Neural progenitor cell (in vitro differentiated cells): ENCODE measurements at regions not wholly inside any gene's neighbourhood (a gene's known extent, or its start where the extent isn't known, plus 50 kb on each side); places are given as distances from the start of the nearest gene placed in this dataset.

Experiments
- DNase-seq: peaks from one replicate; pipeline ENCODE4 v3.0.0-alpha.2; 2016; ENCODE audit warnings: low spot score
- H2AFZ ChIP-seq: fragments of 200-600 bp; sonication (generic); replicated peaks from 2 replicates; pipeline ENCODE4 v1.6.1; 2016; ENCODE audit warnings: antibody characterized with exemption
- H3F3A ChIP-seq: fragments of 200-600 bp; sonication (generic); 2 replicates; pipeline ENCODE4 v1.6.1; 2016; ENCODE audit warnings: antibody characterized with exemption, low read depth
- H3K27ac ChIP-seq: fragments of 200-600 bp; sonication (generic); 2 replicates; pipeline ENCODE4 v1.5.1; 2016; ENCODE audit warnings: mild to moderate bottlenecking
- H3K27me3 ChIP-seq: fragments of 200-600 bp; sonication (generic); 2 replicates; pipeline ENCODE4 v1.6.1; 2016; ENCODE audit warnings: mild to moderate bottlenecking, moderate library complexity
- H3K36me3 ChIP-seq: fragments of 200-600 bp; sonication (generic); 2 replicates; pipeline ENCODE4 v1.5.1; 2016
- H3K4me1 ChIP-seq: fragments of 200-600 bp; sonication (generic); 2 replicates; pipeline ENCODE4 v1.6.1; 2016; ENCODE audit warnings: mixed run types
- H3K4me2 ChIP-seq: fragments of 200-600 bp; sonication (generic); 2 replicates; pipeline ENCODE4 v1.6.1; 2016
- H3K4me3 ChIP-seq: fragments of 200-600 bp; sonication (generic); 2 replicates; pipeline ENCODE4 v1.5.1; 2016
- H3K79me2 ChIP-seq: fragments of 200-600 bp; sonication (generic); 2 replicates; pipeline ENCODE4 v1.6.1; 2016; ENCODE audit warnings: low read depth
- H3K9ac ChIP-seq: fragments of 200-600 bp; sonication (generic); 2 replicates; pipeline ENCODE4 v1.6.1; 2016
- H3K9me3 ChIP-seq: fragments of 200-600 bp; sonication (generic); 2 replicates; pipeline ENCODE4 v1.5.1; 2016; ENCODE audit warnings: low read depth
- H4K20me1 ChIP-seq: fragments of 200-600 bp; sonication (generic); 2 replicates; pipeline ENCODE4 v1.6.1; 2016; ENCODE audit warnings: low read depth
- H3K27ac Mint-ChIP-seq: 3 replicates; pipeline ENCODE4 v1.8.0; 2021; ENCODE audit warnings: mixed read lengths
- H3K27me3 Mint-ChIP-seq: 2 replicates; pipeline ENCODE4 v1.8.0; 2022; ENCODE audit warnings: low read depth, mild to moderate bottlenecking, inconsistent platforms, moderate library complexity, mixed read lengths; ENCODE audit not compliant: insufficient read depth
- H3K36me3 Mint-ChIP-seq: 3 replicates; pipeline ENCODE4 v1.8.0; 2021; ENCODE audit warnings: mixed read lengths
- H3K4me1 Mint-ChIP-seq: 3 replicates; pipeline ENCODE4 v1.8.0; 2021; ENCODE audit warnings: mixed read lengths
- H3K4me3 Mint-ChIP-seq: 3 replicates; pipeline ENCODE4 v1.8.0; 2021; ENCODE audit warnings: mild to moderate bottlenecking, moderate library complexity, mixed read lengths
- H3K9me3 Mint-ChIP-seq: 3 replicates; pipeline ENCODE4 v1.8.0; 2020; ENCODE audit warnings: mixed read lengths
- EZH2 ChIP-seq: fragments of 200-600 bp; sonication (generic); IDR thresholded peaks from 2 replicates; pipeline ENCODE4 v1.6.1; 2017; ENCODE audit warnings: antibody characterized with exemption, mild to moderate bottlenecking, moderate library complexity
- EZH2phosphoT487 ChIP-seq: fragments of 200-600 bp; sonication (generic); IDR thresholded peaks from 2 replicates; pipeline ENCODE4 v1.6.1; 2017; ENCODE audit warnings: antibody characterized with exemption
- TF ChIP-seq, protein P1 (sequence below): fragments of 200-600 bp; sonication (generic); IDR thresholded peaks from 2 replicates; pipeline ENCODE4 v1.5.1; 2017; ENCODE audit warnings: antibody characterized with exemption, mild to moderate bottlenecking

DNA sequence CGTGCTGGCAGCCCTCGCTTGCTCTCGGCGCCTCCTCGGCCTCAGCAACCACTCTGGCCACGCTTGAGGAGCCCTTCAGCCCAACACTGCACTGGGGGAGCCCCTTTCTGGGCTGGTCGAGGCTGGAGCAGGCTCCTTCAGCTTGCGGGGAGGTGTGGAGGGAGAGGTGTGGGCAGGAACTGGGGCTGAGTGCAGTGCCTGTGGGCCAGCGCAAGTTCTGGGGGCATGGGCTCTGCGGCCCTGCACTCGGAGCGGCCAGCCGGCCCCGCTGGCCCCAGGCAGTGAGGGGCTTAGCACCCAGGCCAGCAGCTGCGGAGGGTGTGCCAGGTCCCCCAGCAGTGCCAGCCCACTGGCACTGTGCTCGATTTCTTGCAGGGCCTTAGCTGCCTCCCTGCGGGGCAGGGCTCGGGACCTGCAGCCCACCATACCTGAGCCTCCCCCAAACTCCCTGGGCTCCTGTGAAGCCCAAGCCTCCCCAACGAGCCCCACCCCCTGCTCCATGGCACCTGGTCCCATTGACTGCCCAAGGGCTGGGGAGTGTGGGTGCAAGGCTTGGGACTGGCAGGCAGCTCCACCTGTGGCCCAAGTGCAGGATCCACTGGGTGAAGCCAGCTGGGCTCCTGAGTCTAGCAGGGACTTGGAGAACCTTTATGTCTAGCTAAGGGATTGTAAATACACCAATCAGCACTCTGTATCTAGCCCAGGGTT lies 556.8 kb downstream of the GABRG1 start:
- H3K36me3 ChIP-seq = no peaks in the 10 kb centered on the region
- Mint-ChIP-seq H3K4me1 (no peaks in the 10 kb centered on the region), H3K4me3 (no peak overlapping the region), H3K36me3 (no peaks in the 10 kb centered on the region), H3K27ac (no peak overlapping the region), H3K27me3 (no peaks in the 10 kb centered on the region), H3K9me3 (peaks cover 2% of the 10 kb centered on the region)
- DNase-seq = no peak
- no peak overlapping the region for H3K27ac ChIP-seq
- H3K9ac ChIP-seq = no peak overlapping the region
- no peak overlapping the region for H2AFZ ChIP-seq
- no peaks in the 10 kb centered on the region for H3K27me3 ChIP-seq
- H3K9me3 ChIP-seq = no peaks in the 10 kb centered on the region
- no peaks in the 10 kb centered on the region for H3K79me2 ChIP-seq
- H3K4me3 ChIP-seq = no peak overlapping the region
- no peak overlapping the region for H3K4me2 ChIP-seq
- TF ChIP-seq EZH2 (no peak), EZH2phosphoT487 (no peak)
- TF ChIP-seq, protein P1, sequence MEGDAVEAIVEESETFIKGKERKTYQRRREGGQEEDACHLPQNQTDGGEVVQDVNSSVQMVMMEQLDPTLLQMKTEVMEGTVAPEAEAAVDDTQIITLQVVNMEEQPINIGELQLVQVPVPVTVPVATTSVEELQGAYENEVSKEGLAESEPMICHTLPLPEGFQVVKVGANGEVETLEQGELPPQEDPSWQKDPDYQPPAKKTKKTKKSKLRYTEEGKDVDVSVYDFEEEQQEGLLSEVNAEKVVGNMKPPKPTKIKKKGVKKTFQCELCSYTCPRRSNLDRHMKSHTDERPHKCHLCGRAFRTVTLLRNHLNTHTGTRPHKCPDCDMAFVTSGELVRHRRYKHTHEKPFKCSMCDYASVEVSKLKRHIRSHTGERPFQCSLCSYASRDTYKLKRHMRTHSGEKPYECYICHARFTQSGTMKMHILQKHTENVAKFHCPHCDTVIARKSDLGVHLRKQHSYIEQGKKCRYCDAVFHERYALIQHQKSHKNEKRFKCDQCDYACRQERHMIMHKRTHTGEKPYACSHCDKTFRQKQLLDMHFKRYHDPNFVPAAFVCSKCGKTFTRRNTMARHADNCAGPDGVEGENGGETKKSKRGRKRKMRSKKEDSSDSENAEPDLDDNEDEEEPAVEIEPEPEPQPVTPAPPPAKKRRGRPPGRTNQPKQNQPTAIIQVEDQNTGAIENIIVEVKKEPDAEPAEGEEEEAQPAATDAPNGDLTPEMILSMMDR = no peak
- H3F3A ChIP-seq = no peaks in the 10 kb centered on the region
- H4K20me1 ChIP-seq = no peaks in the 10 kb centered on the region
- no peaks in the 10 kb centered on the region for H3K4me1 ChIP-seq

DNA sequence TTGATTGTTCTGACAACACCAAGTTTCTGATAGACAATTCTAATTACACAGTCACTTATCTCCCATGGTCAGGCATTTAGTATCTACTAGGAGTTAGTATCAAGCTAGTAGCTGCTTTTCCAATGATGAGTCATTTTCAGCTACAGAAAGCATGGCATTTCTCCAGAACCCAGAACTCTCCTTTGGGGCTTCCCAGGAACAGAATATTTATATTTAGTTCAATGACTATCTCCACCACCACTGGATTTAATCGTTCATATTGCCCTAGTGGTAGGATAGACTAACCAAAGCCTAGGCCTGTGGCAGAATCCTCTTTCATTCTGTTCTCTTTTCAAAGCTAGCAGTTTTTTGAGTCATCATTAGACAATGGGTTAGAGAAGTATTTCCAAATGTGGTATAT lies 569.4 kb downstream of the GABRG1 start:
- H3K27ac ChIP-seq = no peak overlapping the region
- no peaks in the 10 kb centered on the region for H3K79me2 ChIP-seq
- H3K36me3 ChIP-seq = no peaks in the 10 kb centered on the region
- Mint-ChIP-seq H3K27me3 (peaks cover 3% of the 10 kb centered on the region), H3K9me3 (no peaks in the 10 kb centered on the region), H3K27ac (no peak overlapping the region), H3K36me3 (no peaks in the 10 kb centered on the region), H3K4me1 (peaks cover 9% of the 10 kb centered on the region), H3K4me3 (no peak overlapping the region)
- H3K9ac ChIP-seq = no peak overlapping the region
- H4K20me1 ChIP-seq = no peaks in the 10 kb centered on the region
- H3K4me3 ChIP-seq = no peak overlapping the region
- TF ChIP-seq, protein P1 = no peak
- TF ChIP-seq EZH2phosphoT487 = no peak
- no peak for TF ChIP-seq EZH2
- H3F3A ChIP-seq = no peaks in the 10 kb centered on the region
- no peak overlapping the region for H2AFZ ChIP-seq
- peaks cover 8% of the 10 kb centered on the region for H3K4me1 ChIP-seq
- no peak overlapping the region for H3K4me2 ChIP-seq
- no peaks in the 10 kb centered on the region for H3K9me3 ChIP-seq
- DNase-seq = no peak
- H3K27me3 ChIP-seq = no peaks in the 10 kb centered on the region

DNA sequence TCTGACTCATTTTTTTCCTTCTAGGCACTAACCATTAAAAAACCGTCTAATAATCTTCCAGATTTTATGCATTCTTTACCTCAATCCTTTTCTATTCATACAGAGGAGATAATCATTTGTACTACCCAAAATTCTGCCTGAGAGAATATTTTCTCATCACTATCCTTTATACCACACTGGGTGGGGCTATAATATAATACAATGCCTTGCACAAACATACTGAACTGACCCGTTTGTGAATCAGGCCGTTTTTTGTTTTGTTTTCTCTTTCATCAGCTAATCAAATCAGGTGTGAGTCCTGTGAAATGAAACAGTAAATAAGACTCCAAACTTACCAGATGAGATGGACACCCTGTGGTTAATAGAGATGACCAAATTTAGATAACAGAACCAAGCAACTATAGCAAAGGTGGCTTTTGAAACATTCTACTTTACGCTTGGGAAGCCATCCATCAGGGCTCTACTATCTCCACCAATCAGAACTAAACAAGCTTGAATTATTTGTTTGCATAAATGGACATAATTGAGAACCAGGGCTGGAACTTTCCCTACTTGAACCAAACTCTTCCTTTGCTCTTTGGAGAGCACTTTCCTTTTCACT lies 573.0 kb downstream of the GABRG1 start:
- Mint-ChIP-seq H3K9me3 (no peaks in the 10 kb centered on the region), H3K36me3 (no peaks in the 10 kb centered on the region), H3K27me3 (peaks cover 3% of the 10 kb centered on the region), H3K4me1 (peaks cover 6% of the 10 kb centered on the region), H3K27ac (no peak overlapping the region), H3K4me3 (no peak overlapping the region)
- Histone ChIP-seq H3K9me3 (no peaks in the 10 kb centered on the region), H3K4me2 (no peak overlapping the region), H3K27ac (no peak overlapping the region), H3K4me1 (peaks cover 8% of the 10 kb centered on the region), H3F3A (no peaks in the 10 kb centered on the region), H3K9ac (no peak overlapping the region), H3K79me2 (no peaks in the 10 kb centered on the region), H3K4me3 (no peak overlapping the region), H3K36me3 (no peaks in the 10 kb centered on the region), H3K27me3 (no peaks in the 10 kb centered on the region), H4K20me1 (no peaks in the 10 kb centered on the region), H2AFZ (no peak overlapping the region)
- TF ChIP-seq EZH2phosphoT487 = no peak
- TF ChIP-seq, protein P1 = no peak
- no peak for DNase-seq
